A673 (cell line): ENCODE measurements at regions not wholly inside any gene's neighbourhood (a gene's known extent, or its start where the extent isn't known, plus 50 kb on each side); places are given as distances from the start of the nearest gene placed in this dataset.

Source experiments
- CTCF ChIP-seq: fragments of 300-800, 200-600 bp; sonication (generic); conservative IDR thresholded peaks from 2 replicates; pipeline ENCODE4 v1.5.1; 2017; ENCODE audit warnings: low read depth, mild to moderate bottlenecking, antibody characterized with exemption, low read length, moderate library complexity, mixed read lengths
- EZH2 ChIP-seq: fragments of 200-600 bp; sonication (generic); IDR thresholded peaks from 2 replicates; pipeline ENCODE4 v1.6.1; 2017; ENCODE audit warnings: borderline replicate concordance, low read depth, mild to moderate bottlenecking, mixed read lengths, antibody characterized with exemption, low read length; ENCODE audit not compliant: poor library complexity, severe bottlenecking

- TF ChIP-seq CTCF, result no peak
- TF ChIP-seq EZH2, result no peak
Measured at GRCh38 chr16:5323284-5324141, 225.9 kb upstream of the EEF2KMT start.
